ENCODE measurements at regions not wholly inside any gene's neighbourhood (a gene's known extent, or its start where the extent isn't known, plus 50 kb on each side); places are given as distances from the start of the nearest gene placed in this dataset.
A peak's percentile ranks its signal among the peaks of the same experiment; 100 is the strongest.

DNA sequence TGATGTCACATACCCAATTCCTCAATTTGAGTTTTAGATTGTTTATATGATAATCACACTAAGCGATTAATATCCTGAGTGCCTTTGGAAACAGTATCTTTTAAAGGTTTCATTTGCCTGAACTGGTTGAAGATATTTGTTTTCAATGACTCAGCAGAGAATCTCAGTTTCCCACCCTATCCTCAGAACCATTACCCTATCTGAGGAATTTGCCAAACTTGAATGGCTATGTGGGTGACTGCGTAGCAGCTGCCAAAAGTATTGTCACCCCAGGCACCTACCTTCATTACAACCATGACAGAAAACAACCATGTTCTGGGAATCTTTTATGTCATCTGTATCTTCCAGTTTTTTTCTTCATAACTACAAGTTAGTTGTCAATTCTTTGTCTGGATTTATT lies 440.1 kb upstream of the NBEA start:
- FAIRE-seq = no peak

DNA sequence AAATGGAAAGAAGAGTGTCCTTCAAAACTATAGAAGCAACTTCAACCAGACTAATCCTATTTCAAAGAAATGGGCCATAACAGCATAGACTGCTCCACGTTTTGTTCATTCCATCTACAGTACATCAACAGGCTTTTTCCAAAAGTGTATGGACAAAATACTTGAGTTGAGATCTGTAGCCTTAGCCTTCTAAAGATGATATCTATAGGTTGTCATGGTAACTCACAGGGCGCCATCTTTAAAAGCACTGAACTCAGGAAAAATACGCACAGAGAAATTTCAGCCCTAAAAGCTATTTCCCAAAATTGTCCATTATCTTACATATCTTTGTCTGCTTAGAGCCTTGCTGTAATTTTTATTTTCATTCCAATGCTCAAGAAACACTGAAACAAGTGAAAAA lies 439.4 kb upstream of the NBEA start:
- no peak for FAIRE-seq

DNA sequence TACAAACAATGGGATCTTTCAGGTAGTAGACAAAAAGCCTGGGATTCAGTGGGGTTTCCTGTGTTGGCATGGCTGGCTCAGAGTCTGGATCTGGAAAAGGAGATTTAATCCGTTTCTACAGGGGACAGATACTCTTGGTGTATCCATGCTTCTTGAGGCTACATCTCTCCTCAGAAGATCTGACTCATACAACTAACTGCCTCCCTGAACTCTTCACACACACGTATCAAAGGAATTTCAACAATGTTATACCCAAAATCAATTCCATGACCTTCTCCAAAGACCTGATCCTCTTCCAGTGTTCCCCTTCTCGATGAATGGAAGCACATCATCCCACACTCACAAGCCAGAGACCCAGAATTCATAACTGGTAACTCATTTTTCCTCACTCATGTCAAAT lies 435.3 kb upstream of the NBEA start:
- no peak for FAIRE-seq

DNA sequence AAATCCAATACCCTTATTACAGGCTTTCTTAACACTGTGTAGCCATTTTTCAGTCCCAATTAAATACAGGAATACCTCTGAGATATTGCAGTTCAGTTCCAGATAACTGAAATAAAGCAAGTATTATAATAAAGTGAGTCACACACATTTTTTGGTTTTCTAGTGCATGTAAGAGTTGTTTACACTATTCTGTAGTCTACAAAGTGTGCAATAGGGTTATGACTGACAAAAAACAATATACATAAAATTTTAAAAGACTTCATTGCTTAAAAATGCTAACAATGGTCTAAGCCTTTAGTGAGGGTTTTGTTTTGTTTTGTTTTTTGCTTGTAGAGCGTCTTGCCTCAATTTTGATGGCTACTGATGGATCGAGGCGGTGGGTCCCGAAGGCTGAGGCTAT lies 434.4 kb upstream of the NBEA start:
- no peak for FAIRE-seq

DNA sequence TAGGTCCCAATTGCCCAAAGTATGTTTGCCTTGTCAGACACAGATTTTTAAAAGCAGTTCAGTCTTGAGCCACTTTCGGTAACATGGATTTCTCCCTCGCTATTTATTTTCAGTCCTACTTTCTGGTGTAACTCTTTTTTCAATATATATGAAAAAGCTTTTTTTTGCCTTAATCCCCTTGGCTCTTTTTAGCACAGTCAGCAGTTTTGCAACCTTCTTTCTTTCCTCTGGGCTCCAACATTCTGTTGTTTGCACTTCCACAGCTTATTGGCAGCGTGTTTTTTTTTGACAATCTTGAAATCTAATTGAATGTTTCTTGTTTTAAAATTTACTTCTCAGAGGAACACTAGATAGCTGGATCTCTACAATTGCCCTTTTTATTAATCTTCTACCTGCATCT lies 429.3 kb upstream of the NBEA start:
- FAIRE-seq = no peak

DNA sequence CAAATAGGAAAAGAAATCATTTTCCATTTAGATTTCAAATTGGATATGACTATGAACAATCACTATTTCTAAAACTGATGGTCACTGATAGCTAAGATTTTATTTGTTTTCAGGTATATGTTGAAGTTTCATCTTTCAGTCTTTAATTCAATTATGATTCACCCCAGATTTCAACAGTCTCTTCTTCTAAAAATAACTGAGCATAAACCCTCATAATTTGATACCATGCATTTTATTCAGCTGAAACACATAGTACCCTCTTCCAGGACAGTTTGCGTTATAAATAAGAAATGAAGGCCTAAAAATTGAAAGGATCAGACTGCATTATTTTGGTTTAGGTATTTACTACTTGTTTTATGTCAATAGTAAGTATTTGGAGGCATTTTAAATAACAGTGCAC lies 428.5 kb upstream of the NBEA start:
- FAIRE-seq = no peak

DNA sequence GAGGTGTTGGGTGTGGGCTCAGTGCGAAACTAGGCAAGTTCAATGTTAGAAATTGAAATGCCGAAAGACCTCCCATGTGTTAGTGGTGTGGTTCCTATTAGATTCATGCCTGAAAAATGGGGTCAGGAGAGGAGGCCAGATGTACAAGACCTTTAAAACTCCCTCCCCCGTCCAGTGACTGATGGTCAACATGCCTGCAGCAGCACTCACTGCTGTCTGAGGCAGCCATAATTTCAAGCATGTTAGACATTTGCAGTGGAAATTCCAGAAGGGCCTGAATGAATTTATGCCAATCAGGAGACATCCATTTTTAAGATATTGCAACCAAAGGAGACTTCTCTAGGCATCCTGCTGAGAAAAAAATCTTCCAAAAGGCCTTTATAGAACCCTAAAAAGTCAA lies 426.9 kb upstream of the NBEA start:
- FAIRE-seq = no peak

DNA sequence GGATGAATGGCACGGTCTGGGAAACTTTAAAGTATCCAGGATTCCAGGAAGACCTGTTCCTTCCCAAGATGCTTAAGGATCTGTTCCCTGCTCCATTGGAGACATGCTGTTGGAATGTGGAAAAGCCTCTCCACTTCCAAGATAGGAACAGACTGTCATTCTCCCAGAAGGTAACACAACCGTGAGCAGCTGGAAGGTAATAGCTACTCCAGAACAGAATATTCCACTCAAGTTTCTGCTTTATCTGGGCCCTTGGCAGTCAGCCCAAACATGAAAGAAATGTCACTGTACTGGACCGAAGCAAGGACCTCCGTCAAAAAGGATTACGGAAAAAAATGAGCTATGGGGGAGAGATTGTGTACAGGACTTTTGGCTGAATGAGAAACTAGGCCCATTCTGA lies 420.9 kb upstream of the NBEA start:
- FAIRE-seq = no peak

DNA sequence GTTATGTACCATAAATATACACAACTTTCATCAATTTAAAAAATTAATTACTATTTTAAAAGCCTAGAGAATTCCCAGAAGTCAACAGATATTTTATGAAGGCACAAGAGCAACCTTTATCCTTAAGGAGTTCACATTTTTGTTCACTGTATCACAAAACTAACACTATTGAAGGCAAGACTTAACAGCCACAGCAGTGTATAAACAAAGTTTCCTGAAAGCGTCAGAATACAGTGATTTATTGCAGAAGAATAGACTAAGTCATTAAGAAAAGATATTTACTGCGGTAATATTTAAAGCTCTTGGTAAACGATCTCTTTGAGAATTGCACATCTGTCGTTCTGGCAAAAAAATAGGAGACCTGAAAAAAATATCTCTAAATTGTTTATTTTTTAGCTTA lies 419.3 kb upstream of the NBEA start:
- FAIRE-seq = peak; percentile 74

DNA sequence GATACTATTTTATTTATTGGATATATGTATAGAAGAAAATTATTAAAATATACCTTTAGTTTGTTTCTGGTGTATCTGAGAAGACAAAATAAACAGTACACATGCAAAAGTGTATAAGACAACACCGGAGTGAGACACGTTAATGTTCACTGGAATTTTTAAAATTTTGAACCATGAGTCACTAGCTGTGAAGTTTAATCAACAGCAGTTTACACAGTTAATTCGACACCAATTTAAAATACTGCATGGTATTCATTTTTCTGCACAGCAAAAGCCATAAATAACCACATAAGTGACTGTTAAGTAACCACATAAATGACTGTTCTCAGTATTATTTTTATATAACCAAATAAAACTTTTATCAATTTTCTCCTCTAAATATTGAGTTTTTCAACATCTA lies 418.7 kb upstream of the NBEA start:
- FAIRE-seq = no peak

DNA sequence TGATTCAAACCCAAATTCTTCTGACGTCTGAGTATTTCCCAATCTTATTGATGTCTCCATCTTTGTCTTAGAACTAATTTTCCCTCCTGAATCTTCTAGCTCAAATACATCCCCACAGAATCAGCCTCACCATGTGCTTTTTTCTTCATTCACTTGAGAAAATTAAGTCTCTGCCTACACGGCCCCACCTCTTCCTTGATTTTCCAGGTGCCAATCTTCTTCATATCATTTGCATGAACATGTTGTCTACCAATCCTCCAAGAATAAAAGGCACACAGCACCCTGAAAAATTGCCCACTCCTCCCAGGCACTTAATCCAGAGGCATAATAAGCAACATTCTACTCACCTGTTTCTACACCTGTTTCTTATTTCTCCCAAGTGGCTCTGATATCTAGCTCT lies 408.1 kb upstream of the NBEA start:
- FAIRE-seq = no peak

DNA sequence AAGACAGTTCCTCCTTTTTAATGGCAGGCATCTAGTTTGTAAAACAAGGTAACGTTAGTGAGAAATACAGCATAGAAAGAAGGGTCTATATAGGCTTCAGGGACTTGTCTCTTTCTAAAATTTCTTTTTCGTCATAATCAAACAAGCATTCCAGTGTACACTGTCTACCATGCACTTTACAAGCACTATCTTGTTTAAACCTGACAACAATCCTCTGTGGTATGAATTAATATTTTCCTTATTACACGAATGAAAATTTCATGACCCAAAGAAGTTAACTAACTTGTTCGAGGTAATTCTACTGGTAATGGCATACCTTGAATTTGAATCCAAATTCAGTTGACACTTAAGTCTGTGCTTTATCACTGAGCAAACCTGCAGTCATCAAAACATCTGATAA lies 399.7 kb upstream of the NBEA start:
- FAIRE-seq = no peak

DNA sequence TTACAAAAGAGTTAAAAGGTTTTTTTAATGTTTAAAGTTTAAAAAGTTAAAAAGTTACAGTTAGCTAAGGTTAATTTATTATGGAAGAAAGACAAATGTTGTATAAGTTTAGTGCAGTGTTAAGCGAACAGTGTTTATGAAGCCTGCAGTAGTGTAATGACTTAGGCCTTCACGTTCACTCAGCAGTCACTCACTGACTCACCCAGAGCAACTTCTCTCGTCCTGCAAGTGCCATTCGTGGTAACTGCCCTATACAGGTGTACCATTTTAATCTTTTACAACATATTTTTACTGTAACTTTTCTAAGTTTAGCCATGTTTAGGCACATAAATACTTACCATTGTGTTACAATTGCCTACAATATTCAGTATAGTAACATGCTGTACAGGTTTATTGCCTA lies 398.2 kb upstream of the NBEA start:
- peak; percentile 79 for FAIRE-seq

DNA sequence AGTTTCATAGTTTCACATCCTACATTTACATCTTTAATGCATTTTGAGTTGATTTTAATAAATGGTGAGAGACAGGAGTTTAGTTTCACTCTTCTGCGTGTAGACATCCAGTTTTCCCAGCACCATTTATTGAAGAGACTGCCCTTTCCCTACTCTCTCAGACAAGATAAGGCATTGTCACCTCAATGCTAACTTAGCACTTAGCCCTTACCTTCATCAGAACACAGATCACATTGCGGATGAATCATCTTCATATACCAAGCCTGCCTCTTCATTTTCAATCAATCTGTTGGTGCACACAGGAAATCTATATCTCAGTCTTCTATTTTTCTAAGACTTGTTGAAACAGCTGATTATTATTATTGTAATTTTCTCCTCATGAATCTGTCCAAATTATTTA lies 396.6 kb upstream of the NBEA start:
- FAIRE-seq = no peak

DNA sequence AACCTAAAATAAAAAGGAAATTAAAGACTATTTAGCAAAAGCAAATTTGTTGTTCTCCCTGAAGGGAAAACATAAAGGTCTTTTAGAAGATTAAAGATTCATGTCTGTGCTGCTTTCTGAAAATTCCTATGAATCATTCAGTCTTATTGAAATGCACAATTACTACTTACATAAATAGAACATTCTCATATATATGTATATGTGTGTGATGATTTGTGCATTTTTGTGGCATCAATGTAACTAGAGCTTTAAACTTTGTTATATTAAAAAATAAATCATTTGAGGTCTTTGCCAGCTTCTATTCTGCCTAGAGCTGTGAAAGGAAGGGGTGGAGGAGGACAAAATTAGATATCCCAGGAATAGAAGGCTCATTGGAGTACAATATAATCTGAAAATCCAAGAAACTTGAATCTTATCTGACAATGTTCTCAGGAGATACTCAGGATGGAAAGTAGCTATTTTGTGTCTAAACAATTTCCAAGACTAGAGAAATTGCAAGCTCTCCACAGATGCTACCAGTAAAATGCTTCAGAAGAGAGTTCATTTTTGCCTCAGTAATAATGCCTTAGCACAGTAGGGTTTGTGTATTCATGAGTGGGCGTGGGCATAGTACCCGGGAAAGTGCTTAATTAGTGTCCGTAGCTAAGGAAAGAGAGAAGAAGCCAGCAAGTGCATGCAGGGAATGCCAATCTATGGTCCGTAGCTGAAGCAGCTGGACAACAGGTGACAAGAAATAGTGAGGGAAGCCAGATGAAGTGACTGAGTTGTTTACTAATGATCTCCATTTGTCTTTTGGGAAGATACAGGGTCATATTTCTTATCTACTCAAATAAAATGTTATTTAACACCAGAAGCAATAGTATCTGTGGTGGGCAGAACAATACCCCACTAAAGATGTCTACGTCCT lies 395.5 kb upstream of the NBEA start:
- peak; percentile 72 for FAIRE-seq

DNA sequence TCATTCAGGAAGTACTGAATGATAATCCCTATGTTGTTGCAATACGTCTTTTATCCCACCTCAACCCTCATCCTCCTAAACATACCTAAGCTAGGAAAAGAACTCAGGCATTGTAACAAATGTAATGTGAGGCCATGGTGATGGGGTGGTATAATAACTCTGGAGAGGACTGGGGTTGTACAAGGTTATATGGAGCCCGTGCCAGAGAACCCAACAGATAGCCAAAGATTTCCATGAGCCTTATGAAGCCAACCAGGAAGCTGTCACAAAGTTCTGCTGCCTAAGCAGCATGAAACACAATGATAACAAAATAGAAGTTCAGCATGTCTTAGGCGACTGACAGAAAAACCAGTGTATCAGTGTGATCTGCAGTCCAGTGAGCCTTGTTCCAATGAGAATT lies 394.1 kb upstream of the NBEA start:
- no peak for FAIRE-seq

DNA sequence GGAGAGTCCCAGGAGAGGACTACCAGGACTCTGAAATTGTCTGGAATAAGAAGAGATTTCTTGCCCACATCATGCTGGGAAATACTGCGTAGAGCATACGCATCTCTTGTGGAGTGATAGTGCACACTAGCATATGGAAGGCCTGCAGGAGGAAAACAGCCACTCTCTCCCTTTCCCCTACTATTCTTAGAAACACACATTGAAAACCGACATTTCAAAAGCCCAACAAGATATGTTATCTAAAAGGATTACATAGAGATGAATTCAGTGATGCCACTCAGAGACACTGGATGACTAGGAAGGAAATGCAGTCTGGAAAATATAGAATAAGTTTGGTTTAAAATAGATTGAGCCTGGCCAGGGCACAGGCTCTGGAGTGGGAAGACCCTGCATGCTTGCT lies 388.7 kb upstream of the NBEA start:
- FAIRE-seq = no peak

DNA sequence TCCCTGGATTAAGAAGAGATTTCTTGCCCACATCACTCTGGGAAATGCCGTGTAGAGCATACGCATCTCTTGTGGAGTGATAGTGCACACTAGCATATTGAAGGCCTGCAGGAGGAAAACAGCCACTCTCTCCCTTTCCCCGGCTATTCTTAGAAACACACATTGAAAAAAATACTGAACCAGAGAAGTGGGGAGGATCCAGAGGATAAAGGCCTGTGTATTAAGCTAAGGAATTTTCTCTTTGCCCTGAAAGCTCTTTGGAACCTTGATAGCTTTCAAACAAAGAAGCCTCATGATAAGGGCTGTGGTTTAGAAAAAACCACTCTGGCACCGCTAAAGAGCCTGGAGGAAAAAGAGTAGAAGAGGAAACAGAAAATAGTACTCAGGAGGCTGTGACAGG lies 386.1 kb upstream of the NBEA start:
- FAIRE-seq = no peak

DNA sequence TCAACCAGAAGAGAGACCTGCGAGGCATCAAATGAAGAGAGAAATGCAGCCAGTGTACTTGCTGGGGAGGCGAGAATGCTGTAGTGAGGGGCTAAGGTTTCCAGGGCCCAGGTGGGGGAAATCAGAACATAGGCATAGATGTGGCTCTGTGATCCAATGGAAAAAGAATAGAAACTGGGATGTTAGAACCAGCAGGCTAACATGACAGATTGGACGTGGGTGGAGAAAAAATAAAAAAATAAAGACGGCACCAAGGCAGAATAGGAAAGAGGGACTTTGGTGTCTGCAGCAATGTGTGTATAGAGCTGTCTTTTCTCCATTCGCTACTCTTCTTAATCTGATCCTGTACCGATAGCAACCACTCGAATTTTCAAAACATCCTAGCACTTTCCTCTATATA lies 381.0 kb upstream of the NBEA start:
- FAIRE-seq = no peak

DNA sequence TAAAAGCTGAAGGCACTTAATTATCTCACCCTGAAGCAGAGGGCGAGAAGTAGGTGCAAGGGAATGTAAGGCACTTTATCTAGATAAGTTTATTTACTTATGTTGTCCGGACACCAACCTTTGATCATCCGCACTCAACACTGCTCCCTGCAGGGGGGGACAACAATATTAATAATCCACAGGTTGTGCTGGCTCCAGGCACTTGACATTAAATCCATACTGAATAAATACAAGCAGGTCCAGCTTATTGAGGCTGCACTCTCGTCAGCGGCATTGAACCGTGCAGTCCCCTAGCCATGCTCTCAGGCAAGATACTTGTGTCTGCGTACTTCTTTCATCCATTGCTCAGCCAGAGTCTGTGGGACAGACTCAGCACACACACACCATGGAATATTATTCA lies 374.5 kb upstream of the NBEA start:
- no peak for FAIRE-seq

DNA sequence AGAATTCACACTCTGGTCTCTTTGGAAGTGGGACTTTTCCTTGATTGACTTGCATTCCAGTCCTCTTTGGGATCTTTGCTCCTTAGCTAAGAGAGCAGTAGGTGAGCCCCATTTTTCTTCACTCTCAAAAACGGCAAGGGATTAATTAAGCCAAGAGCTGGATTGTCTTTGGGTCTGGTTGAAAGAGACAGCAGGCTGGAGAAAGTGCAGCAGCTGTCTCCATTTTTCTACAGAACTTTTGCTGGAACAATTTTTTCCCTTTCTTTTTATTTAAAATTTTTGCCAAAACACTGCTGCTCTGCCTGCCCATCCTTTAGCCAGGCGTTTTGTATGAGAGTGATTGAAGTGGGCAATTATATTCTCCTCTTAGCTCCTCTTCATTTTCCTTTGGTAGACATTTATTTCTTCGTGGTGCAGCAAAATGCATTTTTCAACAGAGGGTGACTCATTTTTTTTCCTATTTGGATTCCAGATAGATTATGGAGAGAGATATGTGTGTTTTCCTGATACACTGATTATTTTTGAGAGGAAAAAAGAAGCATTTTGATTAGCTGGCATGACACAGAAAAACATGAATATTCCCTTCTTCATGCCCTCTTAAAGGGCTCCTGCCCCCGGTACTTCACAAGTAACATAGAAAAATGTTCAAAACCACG lies 371.2 kb upstream of the NBEA start:
- FAIRE-seq = no peak

DNA sequence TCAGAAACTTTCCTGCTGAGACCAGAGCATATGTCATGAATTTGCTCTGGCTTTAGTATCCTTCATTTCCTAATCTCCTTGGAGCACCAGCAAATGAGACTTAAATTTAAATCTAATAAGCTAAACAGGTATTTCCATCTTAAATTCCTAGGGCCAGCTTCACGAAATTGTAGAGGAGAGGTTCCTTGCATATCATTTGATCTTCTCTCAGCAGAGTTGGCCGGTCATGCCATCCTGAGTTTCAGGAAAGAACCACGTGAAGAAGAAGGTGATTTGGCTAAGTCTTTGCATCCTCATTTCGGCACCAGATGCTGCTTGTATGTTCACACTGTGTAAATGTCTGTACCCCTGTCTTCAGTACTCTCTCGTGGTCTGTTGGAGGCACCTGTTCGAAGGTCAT lies 370.4 kb upstream of the NBEA start:
- no peak for FAIRE-seq

DNA sequence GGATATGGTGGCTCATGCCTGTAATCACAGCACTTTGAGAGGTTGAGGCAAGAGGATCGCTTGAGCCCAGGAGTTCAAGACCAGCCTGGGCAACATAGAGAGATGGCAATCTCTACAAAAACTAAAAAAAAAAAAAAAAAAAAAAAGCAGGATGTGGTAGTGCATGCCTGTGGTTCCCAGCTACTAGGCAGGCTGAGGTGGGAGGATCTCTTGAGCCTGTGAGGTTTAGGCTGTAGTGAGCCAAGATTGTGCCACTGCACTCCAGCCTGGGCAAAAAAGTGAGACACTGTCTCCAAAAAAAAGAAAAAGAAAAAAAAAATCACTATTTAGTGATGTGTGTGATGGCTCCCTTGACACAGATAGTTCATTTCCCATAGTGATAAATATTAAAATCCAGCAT lies 365.0 kb upstream of the NBEA start:
- no peak for FAIRE-seq

DNA sequence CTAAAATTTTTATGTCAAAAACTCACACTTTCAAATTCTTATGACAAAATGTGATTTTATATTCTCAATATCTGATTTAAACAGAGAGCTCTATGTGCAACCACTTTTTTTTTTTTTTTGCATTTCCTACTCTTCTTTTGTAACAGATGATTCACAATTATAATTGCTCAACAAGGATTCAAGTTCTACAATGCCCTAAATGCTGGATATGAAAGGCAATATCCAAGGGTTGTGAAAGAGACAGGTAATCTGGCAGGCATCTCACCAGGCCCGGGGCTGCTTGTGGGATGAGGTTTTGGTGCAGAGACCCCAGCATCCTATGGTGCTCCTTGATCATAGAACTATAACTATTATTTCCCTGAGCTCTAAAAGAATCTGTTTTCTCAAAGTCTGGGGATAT lies 363.6 kb upstream of the NBEA start:
- FAIRE-seq = peak; percentile 56

DNA sequence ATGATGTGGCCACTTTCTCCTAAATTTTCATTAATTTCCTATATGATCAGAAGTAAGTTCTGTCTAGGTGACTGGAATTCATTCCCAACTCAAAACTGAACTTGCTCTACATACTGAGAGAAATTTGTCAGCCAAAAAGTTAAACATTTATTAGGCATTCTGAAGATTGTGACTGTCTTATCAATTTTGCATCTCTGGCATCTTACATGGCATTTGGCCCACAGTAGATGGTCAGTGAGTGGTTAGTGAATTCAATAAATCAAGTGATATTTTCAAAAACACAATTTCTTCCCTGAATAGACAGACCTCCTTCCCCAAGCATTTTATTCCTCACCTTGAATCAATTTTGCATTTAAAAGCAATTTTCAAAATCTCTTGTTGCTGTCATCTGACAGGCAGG lies 363.2 kb upstream of the NBEA start:
- FAIRE-seq = no peak
